ENCODE measurements at regions not wholly inside any gene's neighbourhood (a gene's known extent, or its start where the extent isn't known, plus 50 kb on each side); places are given as distances from the start of the nearest gene placed in this dataset.
A peak's percentile ranks its signal among the peaks of the same experiment; 100 is the strongest.
"Not testable (repeated sequence)": the region's sequence is repeated elsewhere in the genome, so short reads cannot be mapped to it uniquely, and the experiment has no call there.

DNA sequence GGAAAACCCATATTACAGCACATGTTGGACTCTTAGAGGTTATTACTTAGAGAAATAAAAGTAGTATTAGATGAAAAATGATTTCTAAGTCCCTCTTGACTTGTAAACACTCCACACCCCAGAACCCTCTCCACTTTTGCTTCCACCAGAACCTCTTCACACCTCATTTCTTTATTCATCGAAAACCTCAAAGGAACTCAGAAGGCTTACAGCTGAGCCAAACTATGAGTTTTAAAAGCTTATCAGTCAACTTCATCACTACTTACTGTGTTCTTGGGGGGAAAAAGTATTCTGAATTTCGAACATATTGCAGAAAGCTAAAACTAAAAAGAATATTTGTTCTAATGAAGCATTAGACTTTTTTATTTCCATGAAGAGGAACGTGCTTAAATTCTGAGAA, 547.8 kb upstream of the STEAP1 start:
- no peak for TF ChIP-seq ZFX (IDR thresholded peaks at IDR 0.05)
- TF ChIP-seq, protein P1, sequence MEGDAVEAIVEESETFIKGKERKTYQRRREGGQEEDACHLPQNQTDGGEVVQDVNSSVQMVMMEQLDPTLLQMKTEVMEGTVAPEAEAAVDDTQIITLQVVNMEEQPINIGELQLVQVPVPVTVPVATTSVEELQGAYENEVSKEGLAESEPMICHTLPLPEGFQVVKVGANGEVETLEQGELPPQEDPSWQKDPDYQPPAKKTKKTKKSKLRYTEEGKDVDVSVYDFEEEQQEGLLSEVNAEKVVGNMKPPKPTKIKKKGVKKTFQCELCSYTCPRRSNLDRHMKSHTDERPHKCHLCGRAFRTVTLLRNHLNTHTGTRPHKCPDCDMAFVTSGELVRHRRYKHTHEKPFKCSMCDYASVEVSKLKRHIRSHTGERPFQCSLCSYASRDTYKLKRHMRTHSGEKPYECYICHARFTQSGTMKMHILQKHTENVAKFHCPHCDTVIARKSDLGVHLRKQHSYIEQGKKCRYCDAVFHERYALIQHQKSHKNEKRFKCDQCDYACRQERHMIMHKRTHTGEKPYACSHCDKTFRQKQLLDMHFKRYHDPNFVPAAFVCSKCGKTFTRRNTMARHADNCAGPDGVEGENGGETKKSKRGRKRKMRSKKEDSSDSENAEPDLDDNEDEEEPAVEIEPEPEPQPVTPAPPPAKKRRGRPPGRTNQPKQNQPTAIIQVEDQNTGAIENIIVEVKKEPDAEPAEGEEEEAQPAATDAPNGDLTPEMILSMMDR (conservative IDR thresholded peaks at IDR 0.05): no peak
- no peak overlapping the region for H3K27ac ChIP-seq

DNA sequence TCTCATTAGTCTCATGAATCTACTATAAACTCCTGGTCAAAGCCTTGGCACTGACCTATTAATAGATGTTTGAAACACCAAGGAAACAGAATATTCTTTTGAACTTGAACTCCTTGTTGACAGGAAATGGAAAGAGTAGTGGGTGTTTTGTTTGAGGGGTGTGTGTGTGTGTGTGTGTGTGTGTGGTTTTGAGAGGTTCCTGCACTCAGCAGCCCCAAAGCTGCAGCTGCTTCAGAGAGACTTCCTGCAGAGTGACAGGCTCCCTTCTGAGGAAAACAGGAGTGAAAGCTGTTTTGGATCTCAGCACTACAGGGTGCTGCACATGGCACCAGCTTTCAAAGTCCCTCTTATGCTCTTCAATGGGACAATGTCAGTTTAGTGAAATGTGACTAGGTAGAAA, 546.5 kb upstream of the STEAP1 start:
- TF ChIP-seq, protein P1 (conservative IDR thresholded peaks at IDR 0.05): no peak
- no peak for TF ChIP-seq ZFX (IDR thresholded peaks at IDR 0.05)
- no peak overlapping the region for H3K27ac ChIP-seq

DNA sequence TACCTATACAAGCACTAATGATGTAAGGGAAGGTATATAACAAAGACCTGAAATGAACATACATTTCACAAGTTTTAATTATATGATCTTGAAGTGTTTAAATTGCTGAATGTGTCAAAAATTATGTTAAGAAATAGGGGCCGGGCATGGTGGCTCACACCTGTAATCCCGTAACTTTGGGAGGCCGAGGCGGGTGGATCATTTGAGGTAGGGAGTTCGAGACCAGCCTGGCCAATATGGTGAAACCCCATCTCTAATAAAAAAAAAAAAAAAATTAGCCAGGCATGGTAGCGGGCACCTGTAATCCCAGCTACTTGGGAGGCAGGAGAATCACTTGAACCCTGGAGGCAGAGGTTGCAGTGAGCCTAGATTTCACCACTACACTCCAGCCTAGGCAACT, 537.4 kb upstream of the STEAP1 start:
- H3K27ac ChIP-seq: not testable (repeated sequence)

DNA sequence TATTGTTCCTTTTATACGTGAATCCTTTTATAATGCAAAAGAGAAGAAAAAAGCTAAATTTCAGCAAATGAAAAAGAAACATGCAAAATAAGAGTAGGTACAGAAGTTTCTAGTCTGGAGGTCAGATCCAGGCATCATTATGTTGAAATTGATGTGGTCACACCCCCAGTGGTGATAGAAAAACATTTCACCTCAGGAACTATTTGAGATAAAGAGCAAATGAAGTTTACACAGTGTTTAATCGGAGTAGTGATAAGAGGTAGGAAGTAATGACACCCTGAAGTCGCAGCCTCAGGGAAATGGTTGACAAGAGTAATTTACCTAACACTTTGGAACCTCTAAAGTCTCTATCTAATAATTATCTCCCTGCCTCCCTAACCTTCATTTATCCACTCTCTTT, 536.0 kb upstream of the STEAP1 start:
- no peak overlapping the region for H3K27ac ChIP-seq
- TF ChIP-seq, protein P1 (conservative IDR thresholded peaks at IDR 0.05): peak; percentile 25
- no peak for TF ChIP-seq ZFX (IDR thresholded peaks at IDR 0.05)

DNA sequence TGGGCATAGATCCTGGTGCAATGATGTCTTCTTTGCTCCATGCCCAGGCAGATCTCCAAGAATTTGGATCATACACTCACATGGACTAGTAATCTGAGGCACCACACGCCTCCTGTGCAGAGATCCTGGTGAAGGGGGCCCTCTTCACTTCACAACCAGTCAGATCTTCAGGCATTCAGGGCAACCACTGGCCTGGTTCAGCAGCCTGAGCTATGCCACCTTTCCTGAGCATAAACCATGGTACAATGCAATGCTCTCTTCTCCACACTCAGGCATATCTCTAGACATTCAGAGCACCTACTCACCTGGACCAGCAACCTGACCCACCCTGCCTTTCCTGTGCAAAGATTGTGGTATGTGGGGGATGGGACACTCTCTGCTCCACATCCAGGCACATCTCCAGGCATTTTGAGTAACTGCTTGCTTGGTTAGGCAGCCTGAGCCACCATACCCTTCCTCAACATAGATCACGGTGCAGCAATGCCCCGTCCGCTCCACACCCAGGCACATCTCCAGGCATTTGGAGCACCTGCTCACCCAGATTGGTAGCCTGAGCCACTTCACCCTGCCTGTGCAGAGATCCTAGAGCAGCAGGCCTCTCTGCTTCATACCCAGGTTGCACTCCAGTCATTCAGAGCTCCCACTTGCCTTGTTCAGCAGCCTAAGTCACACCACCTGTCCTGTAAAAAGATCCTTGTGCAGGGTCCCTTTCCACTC, 532.2 kb upstream of the STEAP1 start:
- no peak overlapping the region for H3K27ac ChIP-seq
- TF ChIP-seq ZFX (IDR thresholded peaks at IDR 0.05): no peak
- TF ChIP-seq, protein P1 (conservative IDR thresholded peaks at IDR 0.05): no peak

DNA sequence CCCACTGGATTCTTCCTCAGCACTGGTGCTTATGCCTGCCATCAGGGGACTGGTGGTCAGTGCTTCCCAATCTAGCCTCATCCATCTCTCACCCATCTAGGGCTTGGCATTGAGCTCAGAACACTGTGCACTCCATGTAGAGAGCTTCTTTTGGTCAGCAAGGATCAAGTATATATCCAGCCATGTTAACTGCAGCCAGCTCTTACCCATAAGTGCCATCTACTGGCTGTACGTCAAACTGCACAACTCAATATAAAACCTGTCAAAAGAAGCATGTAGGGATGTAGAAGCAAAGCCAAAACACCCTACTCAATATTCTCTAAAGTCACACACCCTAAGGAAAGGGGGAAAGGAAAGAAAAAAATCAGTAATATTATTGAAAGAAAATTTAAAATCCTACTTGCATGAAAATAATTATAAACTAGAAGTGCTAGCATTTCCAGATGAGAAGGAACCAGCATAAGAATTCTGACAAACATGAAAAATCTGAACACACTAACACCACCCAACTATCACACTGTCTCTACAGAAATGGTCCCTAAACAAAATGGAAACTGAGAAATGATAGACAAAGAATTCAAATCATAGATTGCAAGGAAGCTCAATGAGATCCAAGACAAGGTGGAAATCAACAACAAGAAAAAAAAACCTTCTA, 531.1 kb upstream of the STEAP1 start:
- TF ChIP-seq ZFX (IDR thresholded peaks at IDR 0.05): no peak
- TF ChIP-seq, protein P1 (conservative IDR thresholded peaks at IDR 0.05): peak; percentile 94
- no peak overlapping the region for H3K27ac ChIP-seq

DNA sequence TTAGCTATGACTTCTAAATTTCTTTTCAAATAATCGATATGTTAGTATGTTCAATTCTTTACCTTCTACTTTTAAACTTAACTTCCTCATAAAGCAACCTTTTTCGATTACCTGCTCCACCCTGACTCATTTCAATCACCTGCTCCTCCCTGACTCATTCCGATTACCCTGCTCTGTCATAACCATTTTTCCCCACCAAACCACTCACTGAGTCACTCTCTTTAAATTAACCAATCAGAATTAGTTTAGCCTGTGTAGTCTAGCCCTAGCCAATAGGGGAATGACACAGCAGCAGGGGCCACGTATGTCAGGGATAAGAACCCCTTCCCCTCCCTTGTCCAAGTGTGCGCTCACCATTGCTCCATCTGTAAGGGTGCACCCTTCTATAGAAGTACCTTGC, 530.1 kb upstream of the STEAP1 start:
- not testable (repeated sequence) for H3K27ac ChIP-seq

DNA sequence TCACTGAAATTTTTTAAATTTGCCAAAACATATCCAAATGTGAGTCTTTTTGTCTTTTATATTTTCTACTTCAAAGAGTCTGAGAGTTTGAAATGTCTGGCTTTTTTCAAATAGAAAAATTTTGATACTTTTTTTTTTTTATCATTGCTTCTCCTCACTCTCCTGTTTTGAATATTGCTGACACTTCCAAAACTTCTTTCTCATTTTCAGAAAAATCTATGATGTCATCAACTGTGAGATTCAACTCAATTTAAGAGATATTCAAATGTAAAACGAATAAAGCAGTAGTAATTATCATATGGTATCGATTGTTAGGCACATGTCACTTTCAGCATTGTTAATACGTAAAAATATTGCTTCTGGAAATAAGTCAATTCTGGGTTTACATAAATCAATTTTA, 505.8 kb upstream of the STEAP1 start:
- H3K27ac ChIP-seq: no peak overlapping the region
- TF ChIP-seq, protein P1 (conservative IDR thresholded peaks at IDR 0.05): no peak
- TF ChIP-seq ZFX (IDR thresholded peaks at IDR 0.05): no peak
